NCI-H2081 (cell line): ENCODE measurements at regions not wholly inside any gene's neighbourhood (a gene's known extent, or its start where the extent isn't known, plus 50 kb on each side); places are given as distances from the start of the nearest gene placed in this dataset.

Source experiments
- DNase-seq, 2 experiments: peaks; one replicate each; lab custom pipeline; 2025; lab: John Stamatoyannopoulos, UW

- no peak for DNase-seq
Measured at GRCh38 chrX:118878977-118879376, 55.4 kb downstream of the ZCCHC12 start.

GRCh38 chrX:118879586-118879985, 56.0 kb downstream of the ZCCHC12 start:
- no peak for DNase-seq

- no peak for DNase-seq
Measured at GRCh38 chrX:118883994-118884393, 60.4 kb downstream of the ZCCHC12 start.

- DNase-seq, result no peak
Measured at GRCh38 chrX:118884552-118885138, 61.0 kb downstream of the ZCCHC12 start.

GRCh38 chrX:118893923-118894322, 70.3 kb downstream of the ZCCHC12 start:
- no peak for DNase-seq

GRCh38 chrX:118901991-118902390, 72.4 kb upstream of the LONRF3 start:
- peak; percentile 82 to 96 for DNase-seq

- no peak for DNase-seq
Measured at GRCh38 chrX:118904218-118904617, 70.2 kb upstream of the LONRF3 start.

GRCh38 chrX:118904664-118905063, 69.8 kb upstream of the LONRF3 start:
- DNase-seq, result no peak
